GM18867 (cell line): ENCODE measurements at regions not wholly inside any gene's neighbourhood (a gene's known extent, or its start where the extent isn't known, plus 50 kb on each side); places are given as distances from the start of the nearest gene placed in this dataset.

Source experiments
- ATAC-seq: cut with Tn5 transposase; IDR thresholded peaks from one replicate; pipeline ENCODE4 v1.9.1; 2021; ENCODE audit warnings: mild to moderate bottlenecking, moderate library complexity; ENCODE audit not compliant: unreplicated experiment

GRCh38 chr4:128571747-128572146 lies 237.8 kb upstream of the JADE1 start:
- no peak for ATAC-seq

- ATAC-seq: no peak
Observed at GRCh38 chr4:128570387-128570975, 239.0 kb upstream of the JADE1 start.

GRCh38 chr4:128566693-128567092 lies 242.8 kb upstream of the JADE1 start:
- ATAC-seq: no peak

GRCh38 chr4:128565565-128566186 lies 243.8 kb upstream of the JADE1 start:
- no peak for ATAC-seq

- no peak for ATAC-seq
Observed at GRCh38 chr4:128565054-128565453, 244.4 kb upstream of the JADE1 start.

- ATAC-seq: no peak
Observed at GRCh38 chr4:128564081-128564630, 245.3 kb upstream of the JADE1 start.

- ATAC-seq: no peak
Observed at GRCh38 chr4:128560754-128561495, 248.6 kb upstream of the JADE1 start.

GRCh38 chr4:128558896-128559679 lies 250.4 kb upstream of the JADE1 start:
- no peak for ATAC-seq

- ATAC-seq: no peak
Observed at GRCh38 chr4:128556756-128557155, 252.7 kb upstream of the JADE1 start.

GRCh38 chr4:128553686-128554515 lies 255.6 kb upstream of the JADE1 start:
- ATAC-seq: no peak

GRCh38 chr4:128552586-128552907 lies 257.0 kb upstream of the JADE1 start:
- no peak for ATAC-seq

GRCh38 chr4:128551280-128551679 lies 258.2 kb upstream of the JADE1 start:
- no peak for ATAC-seq

GRCh38 chr4:128550060-128550459 lies 259.4 kb upstream of the JADE1 start:
- ATAC-seq: peak; percentile 43

GRCh38 chr4:128549636-128550035 lies 259.9 kb upstream of the JADE1 start:
- no peak for ATAC-seq

GRCh38 chr4:128548381-128548780 lies 260.8 kb upstream of the PGRMC2 start:
- no peak for ATAC-seq

- no peak for ATAC-seq
Observed at GRCh38 chr4:128544272-128544671, 256.7 kb upstream of the PGRMC2 start.

- no peak for ATAC-seq
Observed at GRCh38 chr4:128543696-128544095, 256.1 kb upstream of the PGRMC2 start.

GRCh38 chr4:128542047-128542446 lies 254.4 kb upstream of the PGRMC2 start:
- no peak for ATAC-seq

GRCh38 chr4:128540122-128540521 lies 252.5 kb upstream of the PGRMC2 start:
- no peak for ATAC-seq

- ATAC-seq: no peak
Observed at GRCh38 chr4:128538111-128538882, 250.7 kb upstream of the PGRMC2 start.
